ENCODE measurements at regions not wholly inside any gene's neighbourhood (a gene's known extent, or its start where the extent isn't known, plus 50 kb on each side); places are given as distances from the start of the nearest gene placed in this dataset.

DNA sequence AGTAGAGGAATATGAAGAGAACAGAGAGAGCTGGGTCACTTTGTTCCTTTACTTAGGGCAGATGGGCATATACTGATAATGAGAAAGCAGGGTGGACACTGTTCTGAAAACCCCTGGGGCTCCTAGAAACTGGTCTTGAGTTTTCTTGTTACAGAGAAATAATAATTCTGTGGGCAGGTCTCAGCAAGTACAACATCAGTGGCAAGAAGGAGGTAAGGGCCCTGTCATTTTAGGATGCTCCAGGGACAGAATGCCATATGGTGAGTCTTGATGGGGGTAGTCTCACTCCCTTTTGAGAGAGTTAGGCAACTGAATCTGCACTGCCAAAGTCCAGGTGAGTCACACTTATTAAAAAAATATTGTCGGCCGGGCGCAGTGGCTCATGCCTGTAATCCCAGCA lies 102.3 kb downstream of the KCNJ2 start:
- TF ChIP-seq, protein P1, sequence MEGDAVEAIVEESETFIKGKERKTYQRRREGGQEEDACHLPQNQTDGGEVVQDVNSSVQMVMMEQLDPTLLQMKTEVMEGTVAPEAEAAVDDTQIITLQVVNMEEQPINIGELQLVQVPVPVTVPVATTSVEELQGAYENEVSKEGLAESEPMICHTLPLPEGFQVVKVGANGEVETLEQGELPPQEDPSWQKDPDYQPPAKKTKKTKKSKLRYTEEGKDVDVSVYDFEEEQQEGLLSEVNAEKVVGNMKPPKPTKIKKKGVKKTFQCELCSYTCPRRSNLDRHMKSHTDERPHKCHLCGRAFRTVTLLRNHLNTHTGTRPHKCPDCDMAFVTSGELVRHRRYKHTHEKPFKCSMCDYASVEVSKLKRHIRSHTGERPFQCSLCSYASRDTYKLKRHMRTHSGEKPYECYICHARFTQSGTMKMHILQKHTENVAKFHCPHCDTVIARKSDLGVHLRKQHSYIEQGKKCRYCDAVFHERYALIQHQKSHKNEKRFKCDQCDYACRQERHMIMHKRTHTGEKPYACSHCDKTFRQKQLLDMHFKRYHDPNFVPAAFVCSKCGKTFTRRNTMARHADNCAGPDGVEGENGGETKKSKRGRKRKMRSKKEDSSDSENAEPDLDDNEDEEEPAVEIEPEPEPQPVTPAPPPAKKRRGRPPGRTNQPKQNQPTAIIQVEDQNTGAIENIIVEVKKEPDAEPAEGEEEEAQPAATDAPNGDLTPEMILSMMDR (conservative IDR thresholded peaks at IDR 0.05): no peak
- no peak for TF ChIP-seq EZH2 (IDR thresholded peaks at IDR 0.05; ENCODE audit: low read depth)

All from PC-9 (cell line).